ENCODE measurements at regions not wholly inside any gene's neighbourhood (a gene's known extent, or its start where the extent isn't known, plus 50 kb on each side); places are given as distances from the start of the nearest gene placed in this dataset.
"Not testable (repeated sequence)": the region's sequence is repeated elsewhere in the genome, so short reads cannot be mapped to it uniquely, and the experiment has no call there.

GRCh38 chr18:66892388-66892787 lies 288.5 kb upstream of the CDH19 start:
- TF ChIP-seq ZNF280D (tag by site-specific recombination; IDR thresholded peaks at IDR 0.05); KLF9 (tag by site-specific recombination; IDR thresholded peaks at IDR 0.05; ENCODE audit: low read depth); CTCF (tag by site-specific recombination; IDR thresholded peaks at IDR 0.05); ZNF280C (tag by site-specific recombination; IDR thresholded peaks at IDR 0.05); REST (tag by site-specific recombination; IDR thresholded peaks at IDR 0.05); ZNF747 (tag by site-specific recombination; IDR thresholded peaks at IDR 0.05); ZNF175 (tag by site-specific recombination; IDR thresholded peaks at IDR 0.05); TRIM28 (IDR thresholded peaks at IDR 0.05; ENCODE audit: borderline replicate concordance, low read length); GLI4 (tag by site-specific recombination; IDR thresholded peaks at IDR 0.05); ZSCAN16 (tag by site-specific recombination; IDR thresholded peaks at IDR 0.05): not testable (repeated sequence)
